ENCODE measurements at regions not wholly inside any gene's neighbourhood (a gene's known extent, or its start where the extent isn't known, plus 50 kb on each side); places are given as distances from the start of the nearest gene placed in this dataset.
A peak's percentile ranks its signal among the peaks of the same experiment; 100 is the strongest.
"Not testable (repeated sequence)": the region's sequence is repeated elsewhere in the genome, so short reads cannot be mapped to it uniquely, and the experiment has no call there.

DNA sequence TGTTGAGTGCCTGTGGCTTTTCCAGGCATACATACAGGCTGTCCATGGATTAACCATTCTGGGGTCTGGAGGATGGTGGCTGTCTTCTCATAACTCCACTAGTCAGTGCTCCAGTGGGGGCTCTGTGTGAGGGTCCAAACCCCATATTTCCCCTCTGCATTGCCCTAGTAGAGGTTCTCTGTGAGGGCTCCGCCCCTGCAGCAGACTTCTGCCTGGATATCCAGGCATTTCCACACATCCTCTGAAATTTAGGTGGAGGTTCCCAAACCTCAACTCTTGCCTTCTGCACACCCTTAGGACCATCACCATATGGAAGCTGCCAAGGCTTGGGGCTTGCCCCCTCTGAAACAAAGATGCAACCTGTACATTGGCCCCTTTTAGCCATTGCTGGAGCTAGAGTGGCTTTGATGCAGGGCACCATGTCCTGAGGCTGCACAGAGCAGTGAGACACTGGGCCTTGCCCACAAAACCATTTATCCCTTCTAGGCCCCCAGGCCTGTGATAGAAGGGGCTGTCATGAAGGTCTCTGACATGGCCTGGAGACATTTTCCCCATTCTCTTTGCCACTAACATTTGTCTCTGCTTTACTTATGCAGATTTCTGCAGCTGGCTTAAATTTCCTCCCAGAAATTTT, 400.1 kb upstream of the MDFIC2 start:
- Histone ChIP-seq H3K27me3 (ENCODE audit: control insufficient read depth, insufficient read depth, low read length) (peaks cover 4% of the 10 kb centered on the region), H3K27ac (ENCODE audit: insufficient read depth, low read length, poor library complexity, severe bottlenecking) (no peak overlapping the region), H3K36me3 (ENCODE audit: control insufficient read depth, insufficient read depth, low read length) (no peaks in the 10 kb centered on the region), H3K4me3 (ENCODE audit: low read depth, low read length) (no peak overlapping the region), H3K9me3 (ENCODE audit: control insufficient read depth in 2 of 2, low read length in 2 of 2) (peaks cover 14 to 19% of the 10 kb centered on the region in 2 experiments), H3K4me1 (ENCODE audit: control insufficient read depth, insufficient read depth, low read length, poor library complexity, severe bottlenecking) (no peaks in the 10 kb centered on the region)
- peaks cover 9% of the 10 kb centered on the region for H3K27me3 Mint-ChIP-seq
- ATAC-seq (ENCODE audit: low read depth in 2 of 2) (no peak), DNase-seq (no peak)
- no peaks in the 10 kb centered on the region for H3K4me1 Mint-ChIP-seq
- no peaks in the 10 kb centered on the region for H3K36me3 Mint-ChIP-seq
- peak overlapping the region in 1 of 4 donors; percentile 53 for H3K4me3 Mint-ChIP-seq
- peaks cover 0 to 25% (median 4%) of the 10 kb centered on the region in 7 donors for H3K9me3 Mint-ChIP-seq
- H3K27ac Mint-ChIP-seq, result no peak overlapping the region

DNA sequence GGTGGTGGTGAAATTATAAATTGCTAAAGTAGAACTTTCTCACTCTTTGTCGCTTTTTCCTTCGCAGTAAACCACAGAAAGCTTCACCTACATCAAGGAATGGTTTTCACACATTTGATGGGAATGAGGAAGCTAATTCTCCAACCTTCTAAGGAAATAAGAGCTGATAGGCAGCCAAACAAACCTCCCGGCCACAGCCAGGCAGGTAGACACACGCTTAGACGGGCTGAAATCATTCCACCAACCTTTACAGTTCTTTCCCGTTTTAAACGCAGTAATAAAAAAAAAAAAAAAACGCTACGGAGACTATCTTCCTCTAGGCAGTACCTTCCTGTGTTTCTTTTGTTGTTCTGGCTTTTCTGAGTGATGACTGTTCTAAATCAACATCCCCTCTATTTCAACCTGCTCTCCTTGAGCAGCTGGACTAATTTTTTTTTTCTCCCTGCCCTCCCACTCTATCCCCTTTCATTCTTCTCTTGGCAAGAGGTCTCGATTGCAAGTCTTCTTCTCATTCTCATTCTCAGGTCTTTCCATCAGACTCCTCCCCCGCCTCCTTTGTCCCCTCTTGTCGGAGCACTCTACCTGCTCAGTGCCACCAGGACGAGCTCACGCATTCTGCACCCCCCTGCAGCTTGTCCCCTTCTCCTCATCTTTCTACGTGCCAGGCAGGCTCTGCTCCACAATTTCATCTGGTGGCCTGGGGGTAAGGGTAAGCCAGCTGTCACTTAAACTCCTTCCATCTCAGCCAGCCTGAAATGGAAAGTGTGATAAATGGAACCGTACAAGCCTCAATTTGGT, 391.1 kb upstream of the MDFIC2 start:
- Mint-ChIP-seq H3K27ac (no peak overlapping the region), H3K27me3 (peaks cover 39% of the 10 kb centered on the region)

DNA sequence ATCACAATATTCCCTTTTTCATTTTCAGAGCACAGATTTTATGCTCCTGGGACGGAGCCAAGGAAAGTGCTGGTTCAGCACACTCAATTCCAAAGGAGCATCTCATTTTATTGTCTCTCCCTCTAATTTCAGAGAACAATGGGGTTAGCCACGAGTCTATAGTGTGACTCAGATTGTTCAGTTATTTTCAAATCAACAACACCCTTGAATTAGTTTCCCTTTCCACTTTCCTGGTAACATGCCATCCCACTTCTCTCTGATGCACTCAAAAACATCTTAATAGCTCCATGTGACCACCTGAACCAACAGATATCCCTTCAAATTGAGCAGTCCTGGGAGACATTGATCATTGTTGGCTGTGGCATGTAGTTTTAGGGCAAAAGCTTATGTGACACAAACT, 389.7 kb upstream of the MDFIC2 start:
- Histone ChIP-seq H3K9me3 (ENCODE audit: control insufficient read depth in 2 of 2, low read length in 2 of 2) (no peaks in the 10 kb centered on the region), H3K4me1 (ENCODE audit: control insufficient read depth, insufficient read depth, low read length, poor library complexity, severe bottlenecking) (no peaks in the 10 kb centered on the region), H3K27ac (ENCODE audit: insufficient read depth, low read length, poor library complexity, severe bottlenecking) (no peak overlapping the region), H3K36me3 (ENCODE audit: control insufficient read depth, insufficient read depth, low read length) (no peaks in the 10 kb centered on the region), H3K4me3 (ENCODE audit: low read depth, low read length) (no peak overlapping the region), H3K27me3 (ENCODE audit: control insufficient read depth, insufficient read depth, low read length) (peaks cover 12% of the 10 kb centered on the region)
- Mint-ChIP-seq H3K4me3 (no peak overlapping the region), H3K27me3 (peaks cover 43% of the 10 kb centered on the region), H3K36me3 (no peaks in the 10 kb centered on the region), H3K27ac (no peak overlapping the region), H3K9me3 (peaks cover 0 to 4% (median 0%) of the 10 kb centered on the region in 7 donors), H3K4me1 (peaks cover 0 to 3% (median 0%) of the 10 kb centered on the region in 4 donors)
- DNase-seq, result no peak
- no peak for ATAC-seq (ENCODE audit: low read depth in 2 of 2)

More for the DNA sequence above, 391.1 kb upstream of the MDFIC2 start:
- H3K4me1 ChIP-seq (ENCODE audit: control insufficient read depth, insufficient read depth, low read length, poor library complexity, severe bottlenecking), result no peaks in the 10 kb centered on the region
- Mint-ChIP-seq H3K9me3 (peaks cover 0 to 4% (median 0%) of the 10 kb centered on the region in 7 donors), H3K36me3 (no peaks in the 10 kb centered on the region), H3K4me3 (peak overlapping the region in 1 of 4 donors; percentile 59), H3K4me1 (peaks cover 0 to 3% (median 0%) of the 10 kb centered on the region in 4 donors)
- no peaks in the 10 kb centered on the region for H3K36me3 ChIP-seq (ENCODE audit: control insufficient read depth, insufficient read depth, low read length)
- DNase-seq (no peak), ATAC-seq (ENCODE audit: low read depth in 2 of 2) (no peak)
- peaks cover 12% of the 10 kb centered on the region for H3K27me3 ChIP-seq (ENCODE audit: control insufficient read depth, insufficient read depth, low read length)
- H3K27ac ChIP-seq (ENCODE audit: insufficient read depth, low read length, poor library complexity, severe bottlenecking), result no peak overlapping the region
- H3K9me3 ChIP-seq (ENCODE audit: control insufficient read depth in 2 of 2, low read length in 2 of 2), result no peaks in the 10 kb centered on the region
- H3K4me3 ChIP-seq (ENCODE audit: low read depth, low read length), result no peak overlapping the region

DNA sequence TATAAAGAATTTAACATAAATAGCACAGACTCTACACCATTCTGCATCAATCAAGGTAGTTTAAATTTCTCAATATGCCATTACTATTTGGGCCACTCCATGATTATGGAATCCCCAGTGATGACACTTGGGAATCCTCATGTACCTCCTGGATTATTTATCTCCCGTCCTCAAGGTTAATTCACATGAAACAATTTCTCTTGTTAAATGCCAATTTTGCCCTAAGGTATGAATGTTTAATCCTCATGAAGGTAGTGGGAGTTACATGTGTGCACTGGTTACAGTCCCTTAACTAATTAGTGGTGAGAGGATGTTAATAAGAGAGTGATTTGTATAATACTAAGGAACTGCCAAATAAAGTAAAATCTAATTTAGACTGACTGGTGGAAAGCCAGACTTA, 372.3 kb upstream of the MDFIC2 start:
- H3K27ac Mint-ChIP-seq, result no peak overlapping the region
- H3K4me3 Mint-ChIP-seq, result no peak overlapping the region
- H3K4me3 ChIP-seq (ENCODE audit: low read depth, low read length), result no peak overlapping the region

DNA sequence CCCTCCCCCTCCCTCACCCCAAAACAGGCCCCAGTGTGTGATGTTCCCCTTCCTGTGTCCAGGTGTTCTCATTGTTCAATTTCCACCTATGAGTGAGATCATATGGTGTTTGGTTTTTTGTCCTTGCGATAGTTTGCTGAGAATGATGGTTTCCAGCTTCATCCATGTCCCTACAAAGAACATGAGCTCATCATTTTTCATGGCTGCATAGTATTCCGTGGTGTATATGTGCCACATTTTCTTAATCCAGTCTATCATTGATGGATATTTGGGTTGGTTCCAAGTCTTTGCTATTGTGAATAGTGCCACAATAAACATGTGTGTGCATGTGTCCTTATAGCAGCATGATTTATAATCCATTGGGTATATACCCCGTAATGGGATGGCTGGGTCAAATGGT, 363.4 kb upstream of the MDFIC2 start:
- not testable (repeated sequence) for H3K9me3 ChIP-seq (ENCODE audit: control insufficient read depth in 2 of 2, low read length in 2 of 2); H3K27ac ChIP-seq (ENCODE audit: insufficient read depth, low read length, poor library complexity, severe bottlenecking); H3K27ac Mint-ChIP-seq; H3K27me3 Mint-ChIP-seq; H3K4me1 ChIP-seq (ENCODE audit: control insufficient read depth, insufficient read depth, low read length, poor library complexity, severe bottlenecking); ATAC-seq (ENCODE audit: low read depth in 2 of 2); H3K4me3 Mint-ChIP-seq; H3K4me1 Mint-ChIP-seq; H3K36me3 ChIP-seq (ENCODE audit: control insufficient read depth, insufficient read depth, low read length); DNase-seq; H3K36me3 Mint-ChIP-seq; H3K27me3 ChIP-seq (ENCODE audit: control insufficient read depth, insufficient read depth, low read length); H3K4me3 ChIP-seq (ENCODE audit: low read depth, low read length)
- H3K9me3 Mint-ChIP-seq, result peaks cover 0 to 11% (median 4%) of the 10 kb centered on the region in 7 donors

More for the DNA sequence above, 372.3 kb upstream of the MDFIC2 start:
- Histone ChIP-seq H3K9me3 (ENCODE audit: control insufficient read depth in 2 of 2, low read length in 2 of 2) (no peaks in the 10 kb centered on the region), H3K4me1 (ENCODE audit: control insufficient read depth, insufficient read depth, low read length, poor library complexity, severe bottlenecking) (no peaks in the 10 kb centered on the region), H3K27me3 (ENCODE audit: control insufficient read depth, insufficient read depth, low read length) (peaks cover 6% of the 10 kb centered on the region), H3K36me3 (ENCODE audit: control insufficient read depth, insufficient read depth, low read length) (no peaks in the 10 kb centered on the region), H3K27ac (ENCODE audit: insufficient read depth, low read length, poor library complexity, severe bottlenecking) (no peak overlapping the region)
- H3K36me3 Mint-ChIP-seq, result no peaks in the 10 kb centered on the region
- no peak for DNase-seq
- no peak for ATAC-seq (ENCODE audit: low read depth in 2 of 2)
- H3K9me3 Mint-ChIP-seq, result peaks cover 0 to 9% (median 0%) of the 10 kb centered on the region in 7 donors
- peaks cover 4% of the 10 kb centered on the region for H3K27me3 Mint-ChIP-seq
- H3K4me1 Mint-ChIP-seq, result no peaks in the 10 kb centered on the region

DNA sequence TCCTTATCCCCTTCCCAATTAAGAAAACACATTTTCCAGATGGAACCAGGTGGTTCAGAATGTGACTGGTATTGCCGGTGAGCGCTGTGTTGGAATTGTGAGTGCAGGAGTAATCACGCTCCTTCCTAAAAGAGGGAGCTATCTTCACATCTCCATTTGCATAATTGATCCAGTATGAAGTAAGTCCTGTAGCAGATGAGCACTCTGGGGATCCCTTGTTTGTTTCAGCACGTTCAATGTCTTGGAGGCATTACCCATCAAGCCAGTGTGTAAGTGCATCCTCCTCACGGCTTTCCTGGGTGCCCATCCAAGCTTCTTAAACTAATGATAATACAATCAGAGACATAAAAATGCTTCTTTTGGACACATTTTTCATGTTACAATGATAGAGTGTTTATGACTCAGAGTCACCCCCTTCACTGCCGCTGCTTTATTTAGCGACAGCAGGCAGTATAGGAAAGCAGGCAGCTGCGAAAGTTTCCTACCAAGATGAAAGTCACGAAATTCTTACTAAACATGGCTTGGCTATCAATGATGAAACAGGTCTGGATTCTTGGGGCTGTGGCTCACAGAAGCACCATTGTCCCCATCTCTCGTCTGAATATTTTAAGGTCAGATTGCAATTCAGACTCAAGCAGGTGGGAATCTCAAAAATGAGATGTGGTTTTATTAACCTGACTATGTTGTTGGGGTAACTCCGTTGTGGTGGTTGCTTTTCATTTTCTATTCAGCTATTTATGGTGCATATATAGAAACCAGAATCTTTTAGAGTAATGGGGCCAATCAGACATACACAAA, 346.3 kb upstream of the MDFIC2 start:
- Histone ChIP-seq H3K4me3 (ENCODE audit: low read depth, low read length) (no peak overlapping the region), H3K36me3 (ENCODE audit: control insufficient read depth, insufficient read depth, low read length) (no peaks in the 10 kb centered on the region), H3K4me1 (ENCODE audit: control insufficient read depth, insufficient read depth, low read length, poor library complexity, severe bottlenecking) (no peaks in the 10 kb centered on the region), H3K9me3 (ENCODE audit: control insufficient read depth in 2 of 2, low read length in 2 of 2) (no peaks in the 10 kb centered on the region), H3K27ac (ENCODE audit: insufficient read depth, low read length, poor library complexity, severe bottlenecking) (no peak overlapping the region), H3K27me3 (ENCODE audit: control insufficient read depth, insufficient read depth, low read length) (peaks cover 2% of the 10 kb centered on the region)
- Mint-ChIP-seq H3K27ac (no peak overlapping the region), H3K27me3 (peaks cover 11% of the 10 kb centered on the region), H3K36me3 (no peaks in the 10 kb centered on the region), H3K4me1 (no peaks in the 10 kb centered on the region), H3K9me3 (peaks cover 0 to 9% (median 0%) of the 10 kb centered on the region in 7 donors), H3K4me3 (no peak overlapping the region)
- DNase-seq (no peak), ATAC-seq (ENCODE audit: low read depth in 2 of 2) (no peak)

DNA sequence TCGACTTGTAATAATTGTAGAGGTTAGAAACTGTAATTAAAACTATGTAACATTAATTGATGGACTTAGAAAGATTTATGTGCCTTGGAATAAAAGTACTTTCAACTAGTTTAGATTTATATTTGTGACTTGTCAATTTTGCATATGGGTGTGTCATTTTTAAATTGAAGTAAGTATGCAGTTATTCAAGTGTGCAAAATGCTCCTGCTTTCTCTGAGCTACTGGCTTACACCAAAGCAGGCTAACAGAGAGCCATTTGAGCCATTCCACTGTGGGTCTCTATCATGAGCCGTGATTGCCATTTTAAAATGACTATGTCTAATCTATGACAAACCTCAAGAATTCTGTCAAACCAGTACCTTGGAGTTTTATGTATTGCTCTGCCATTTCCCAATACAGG, 345.0 kb upstream of the MDFIC2 start:
- H3K9me3 ChIP-seq (ENCODE audit: control insufficient read depth in 2 of 2, low read length in 2 of 2), result no peaks in the 10 kb centered on the region
- no peaks in the 10 kb centered on the region for H3K36me3 Mint-ChIP-seq
- H3K9me3 Mint-ChIP-seq, result peaks cover 0 to 9% (median 0%) of the 10 kb centered on the region in 7 donors
- DNase-seq (no peak), ATAC-seq (ENCODE audit: low read depth in 2 of 2) (no peak)
- H3K27ac Mint-ChIP-seq, result no peak overlapping the region
- H3K27ac ChIP-seq (ENCODE audit: insufficient read depth, low read length, poor library complexity, severe bottlenecking), result no peak overlapping the region
- H3K27me3 Mint-ChIP-seq, result peaks cover 11% of the 10 kb centered on the region
- H3K4me1 Mint-ChIP-seq, result no peaks in the 10 kb centered on the region
- H3K4me1 ChIP-seq (ENCODE audit: control insufficient read depth, insufficient read depth, low read length, poor library complexity, severe bottlenecking), result no peaks in the 10 kb centered on the region
- no peak overlapping the region for H3K4me3 ChIP-seq (ENCODE audit: low read depth, low read length)
- H3K36me3 ChIP-seq (ENCODE audit: control insufficient read depth, insufficient read depth, low read length), result no peaks in the 10 kb centered on the region
- no peak overlapping the region for H3K4me3 Mint-ChIP-seq
- H3K27me3 ChIP-seq (ENCODE audit: control insufficient read depth, insufficient read depth, low read length), result peaks cover 2% of the 10 kb centered on the region

Data from CD4-positive, CD25-positive, alpha-beta regulatory T cell (primary cell).